Calu3 (cell line): ENCODE measurements at regions not wholly inside any gene's neighbourhood (a gene's known extent, or its start where the extent isn't known, plus 50 kb on each side); places are given as distances from the start of the nearest gene placed in this dataset.

Source experiments
- BruUV-seq: library from RNA; stranded (reverse); fragments of 400-500 nt; replicated peaks from 2 replicates; lab custom pipeline; 2021; lab: Mats Ljungman, UMichigan
- CTCF ChIA-PET: fragments of 300-600 bp; sonication (Branson Sonifier 250); formaldehyde crosslinking; loops from one replicate; lab custom pipeline; 2022; ENCODE audit warnings: antibody characterized with exemption; lab: Charles Lee
- DNase-seq: peaks from one replicate; pipeline ENCODE4 v3.0.0; 2022
- H3K27ac Mint-ChIP-seq: one replicate; pipeline ENCODE4 v1.8.0; 2022; ENCODE audit warnings: mixed read lengths; ENCODE audit not compliant: unreplicated experiment
- H3K27me3 Mint-ChIP-seq: one replicate; pipeline ENCODE4 v1.8.0; 2022; ENCODE audit warnings: mixed read lengths; ENCODE audit not compliant: unreplicated experiment
- H3K36me3 Mint-ChIP-seq: one replicate; pipeline ENCODE4 v1.8.0; 2022; ENCODE audit warnings: mild to moderate bottlenecking, moderate library complexity, mixed read lengths; ENCODE audit not compliant: insufficient read depth, unreplicated experiment
- H3K4me1 Mint-ChIP-seq: one replicate; pipeline ENCODE4 v1.8.0; 2022; ENCODE audit warnings: mild to moderate bottlenecking, low read depth, mixed read lengths; ENCODE audit not compliant: unreplicated experiment
- H3K4me3 Mint-ChIP-seq: one replicate; pipeline ENCODE4 v1.8.0; 2022; ENCODE audit warnings: mild to moderate bottlenecking, low read depth, moderate library complexity, mixed read lengths; ENCODE audit not compliant: unreplicated experiment
- H3K9me3 Mint-ChIP-seq: one replicate; pipeline ENCODE4 v1.8.0; 2022; ENCODE audit warnings: low read depth, mixed read lengths; ENCODE audit not compliant: unreplicated experiment
- intact Hi-C: fragments of 100-400 bp; cut with micrococcal nuclease; formaldehyde crosslinking; loops from one replicate; pipeline ENCODE4 v1.10.0; 2022; ENCODE audit not compliant: unreplicated experiment
- TF ChIP-seq, protein P1 (sequence below): fragments of 200-600 bp; IDR thresholded peaks from one replicate; pipeline ENCODE4 v1.8.0; 2022; ENCODE audit warnings: antibody characterized with exemption; ENCODE audit not compliant: unreplicated experiment

DNA sequence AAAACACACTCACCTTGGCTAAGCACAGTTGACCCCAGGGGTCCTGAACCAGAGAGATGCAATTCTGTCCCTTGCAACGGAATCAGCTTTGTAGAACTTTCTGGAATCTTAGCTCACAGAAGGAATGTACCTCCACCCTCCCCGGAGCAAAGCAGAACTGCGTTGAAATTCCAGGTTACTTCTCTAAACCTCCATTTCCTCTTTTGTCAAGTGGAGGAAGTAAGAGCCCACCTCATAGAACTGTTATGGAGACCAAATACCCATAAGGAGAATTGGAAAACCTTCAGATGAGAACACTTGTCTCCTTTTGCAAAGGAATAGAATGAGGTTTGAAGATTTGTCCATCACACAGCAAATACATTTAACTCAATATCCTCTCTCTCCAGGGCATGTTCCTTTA is 86.6 kb upstream of the RBBP6 start:
- CTCF ChIA-PET, result no interaction called here

DNA sequence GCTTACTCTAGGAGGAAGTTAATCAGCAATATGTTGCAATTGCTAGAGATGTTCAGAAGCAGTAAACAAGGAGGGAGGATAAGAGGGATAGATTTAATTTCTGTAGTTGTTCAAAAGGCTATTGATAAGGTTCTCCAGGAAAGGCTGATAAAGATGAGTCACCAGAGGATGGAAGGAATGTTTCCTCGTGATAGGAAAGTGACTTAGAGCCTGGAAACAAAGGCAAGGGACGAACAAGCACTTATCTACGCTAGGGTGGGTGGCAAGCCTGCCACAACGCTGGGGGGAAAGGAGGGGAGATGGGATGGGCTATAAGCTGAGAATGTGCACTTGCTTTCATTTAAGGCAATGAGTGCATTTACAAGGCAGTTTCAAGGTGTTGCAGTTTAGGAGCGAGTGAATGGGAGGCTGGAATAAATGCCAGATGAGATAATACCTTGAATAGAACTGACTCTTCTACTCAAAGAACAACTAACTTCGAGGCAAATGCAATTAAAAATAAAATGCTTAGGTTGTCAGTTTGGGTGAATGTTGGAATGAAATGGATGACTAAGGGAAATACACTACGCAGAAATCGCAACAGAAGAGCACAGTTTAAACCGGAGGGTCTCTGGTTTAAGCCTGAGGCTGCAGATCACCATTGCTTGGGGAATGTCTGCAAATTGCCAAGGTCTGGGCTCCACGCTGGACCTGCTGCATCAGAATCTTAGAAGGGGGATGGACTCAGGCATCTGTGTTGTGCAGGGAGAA is 76.0 kb upstream of the RBBP6 start:
- H3K27ac Mint-ChIP-seq, result no peak overlapping the region
- H3K4me1 Mint-ChIP-seq, result no peaks in the 10 kb centered on the region
- H3K27me3 Mint-ChIP-seq, result peaks cover 65% of the 10 kb centered on the region
- TF ChIP-seq, protein P1, sequence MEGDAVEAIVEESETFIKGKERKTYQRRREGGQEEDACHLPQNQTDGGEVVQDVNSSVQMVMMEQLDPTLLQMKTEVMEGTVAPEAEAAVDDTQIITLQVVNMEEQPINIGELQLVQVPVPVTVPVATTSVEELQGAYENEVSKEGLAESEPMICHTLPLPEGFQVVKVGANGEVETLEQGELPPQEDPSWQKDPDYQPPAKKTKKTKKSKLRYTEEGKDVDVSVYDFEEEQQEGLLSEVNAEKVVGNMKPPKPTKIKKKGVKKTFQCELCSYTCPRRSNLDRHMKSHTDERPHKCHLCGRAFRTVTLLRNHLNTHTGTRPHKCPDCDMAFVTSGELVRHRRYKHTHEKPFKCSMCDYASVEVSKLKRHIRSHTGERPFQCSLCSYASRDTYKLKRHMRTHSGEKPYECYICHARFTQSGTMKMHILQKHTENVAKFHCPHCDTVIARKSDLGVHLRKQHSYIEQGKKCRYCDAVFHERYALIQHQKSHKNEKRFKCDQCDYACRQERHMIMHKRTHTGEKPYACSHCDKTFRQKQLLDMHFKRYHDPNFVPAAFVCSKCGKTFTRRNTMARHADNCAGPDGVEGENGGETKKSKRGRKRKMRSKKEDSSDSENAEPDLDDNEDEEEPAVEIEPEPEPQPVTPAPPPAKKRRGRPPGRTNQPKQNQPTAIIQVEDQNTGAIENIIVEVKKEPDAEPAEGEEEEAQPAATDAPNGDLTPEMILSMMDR, result no peak
- H3K9me3 Mint-ChIP-seq, result no peaks in the 10 kb centered on the region
- no peak for DNase-seq
- no TSS peak for BruUV-seq
- CTCF ChIA-PET, result no interaction called here
- no peak overlapping the region for H3K4me3 Mint-ChIP-seq
- H3K36me3 Mint-ChIP-seq, result no peaks in the 10 kb centered on the region
- intact Hi-C loops, result no loop called here

More for the DNA sequence above, 86.6 kb upstream of the RBBP6 start:
- Mint-ChIP-seq H3K27ac (no peak overlapping the region), H3K36me3 (no peaks in the 10 kb centered on the region), H3K9me3 (no peaks in the 10 kb centered on the region), H3K4me3 (no peak overlapping the region), H3K4me1 (no peaks in the 10 kb centered on the region), H3K27me3 (peaks cover 77% of the 10 kb centered on the region)
- no peak for DNase-seq
- TF ChIP-seq, protein P1, result no peak
- intact Hi-C loops, result no loop called here
- no TSS peak for BruUV-seq

DNA sequence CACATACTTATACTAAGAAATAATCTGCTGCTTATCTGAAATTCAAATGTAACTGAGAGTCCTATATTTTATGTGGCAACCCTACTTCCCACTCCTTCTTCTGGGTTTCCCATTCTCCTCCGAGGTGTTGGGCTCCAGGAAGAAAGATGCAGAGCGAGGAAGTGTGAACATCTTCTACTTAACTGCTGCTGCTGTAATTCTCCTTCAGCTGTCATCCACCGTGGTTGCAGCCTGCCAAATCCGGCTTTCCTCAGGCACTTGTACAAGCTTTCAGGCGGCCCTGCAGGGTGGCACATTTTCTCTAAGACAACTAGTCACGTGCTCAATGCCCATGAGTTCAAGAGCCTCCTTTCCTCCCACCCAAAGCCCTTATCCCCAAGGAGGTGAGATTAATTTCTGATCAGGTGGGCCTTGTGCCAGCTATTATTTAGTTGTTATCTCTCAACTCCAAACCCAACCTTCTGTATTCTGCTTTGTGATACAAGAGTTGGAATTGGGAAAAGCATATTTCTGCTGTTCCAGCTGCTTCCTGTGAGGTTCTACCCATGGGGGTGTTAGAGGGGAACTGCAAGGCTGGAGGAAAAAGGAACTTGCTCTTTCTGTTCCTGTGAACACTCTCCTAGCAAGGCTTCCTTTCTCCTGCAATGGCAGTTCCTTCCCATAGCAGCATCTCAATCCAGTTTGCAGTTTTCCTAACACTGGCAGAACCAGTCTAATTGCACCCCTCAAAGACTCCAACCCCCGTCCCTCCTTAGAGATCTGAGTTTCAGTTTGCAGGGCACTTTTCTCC is 67.6 kb upstream of the RBBP6 start:
- TF ChIP-seq, protein P1, result no peak
- Mint-ChIP-seq H3K36me3 (no peaks in the 10 kb centered on the region), H3K4me1 (no peaks in the 10 kb centered on the region), H3K9me3 (peaks cover 6% of the 10 kb centered on the region), H3K4me3 (no peak overlapping the region), H3K27me3 (peaks cover 54% of the 10 kb centered on the region), H3K27ac (no peak overlapping the region)
- BruUV-seq, result no TSS peak
- no peak for DNase-seq
- CTCF ChIA-PET, result interaction anchor here (0.6 to 1.1 kb wide), 3 partner anchors 15 to 141 kb away, joined by 3 to 4 read pairs (median 3); no protein-coding TSS in a partner anchor
- intact Hi-C loops, result no loop called here

DNA sequence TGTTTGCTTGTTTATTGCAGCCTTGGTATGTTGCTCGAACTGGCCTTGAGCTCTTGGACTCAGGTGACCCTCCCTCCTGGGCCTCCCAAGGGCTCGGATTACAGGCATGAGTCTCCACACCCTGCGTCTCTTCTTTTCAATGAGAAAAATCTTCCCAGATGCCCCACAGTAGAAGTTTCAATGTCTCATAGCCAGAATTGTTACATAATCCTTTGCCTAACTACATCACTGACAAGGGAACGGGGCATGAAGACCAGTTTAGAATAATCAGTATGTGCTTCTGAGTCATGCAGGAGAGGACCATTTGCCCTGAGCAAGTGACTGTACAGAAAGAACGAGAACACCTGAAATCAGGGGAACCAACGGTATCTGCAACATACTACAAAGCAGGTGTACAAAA is 61.9 kb upstream of the RBBP6 start:
- Mint-ChIP-seq H3K4me3 (no peak overlapping the region), H3K9me3 (peaks cover 9% of the 10 kb centered on the region), H3K27ac (no peak overlapping the region), H3K36me3 (no peaks in the 10 kb centered on the region), H3K4me1 (no peaks in the 10 kb centered on the region), H3K27me3 (peaks cover 78% of the 10 kb centered on the region)
- no peak for DNase-seq
- no TSS peak for BruUV-seq
- CTCF ChIA-PET, result interaction anchor here (0.6 kb wide), 1 partner anchor 16 kb away, joined by 5 read pairs; no protein-coding TSS in a partner anchor
- TF ChIP-seq, protein P1, result no peak
- intact Hi-C loops, result no loop called here
